HG02943 (cell line): ENCODE measurements at regions not wholly inside any gene's neighbourhood (a gene's known extent, or its start where the extent isn't known, plus 50 kb on each side); places are given as distances from the start of the nearest gene placed in this dataset.

Experiments used
- ATAC-seq: cut with Tn5 transposase; IDR thresholded peaks from one replicate; pipeline ENCODE4 v1.9.1; 2021; ENCODE audit warnings: mild to moderate bottlenecking, low read depth, moderate library complexity; ENCODE audit not compliant: unreplicated experiment

DNA sequence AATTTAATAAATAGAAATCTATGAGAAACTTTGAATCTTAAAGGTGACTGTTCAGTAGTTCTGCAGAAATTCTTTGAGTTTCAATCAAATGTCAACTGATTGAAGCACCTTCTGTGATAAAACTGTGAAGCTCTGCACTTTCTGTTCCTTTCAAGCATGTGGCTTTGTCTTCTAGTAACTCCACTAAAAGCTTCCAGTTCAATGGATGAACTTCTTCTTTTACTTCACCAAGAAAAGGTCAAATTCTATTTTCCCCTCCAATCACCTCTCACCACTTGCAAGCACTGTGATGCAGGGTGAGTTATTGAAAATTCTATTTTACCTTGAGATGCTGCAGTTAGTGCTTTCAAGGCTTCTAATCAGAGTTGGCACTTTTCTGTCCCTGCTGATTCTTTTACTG lies 515.3 kb upstream of the B3GALT2 start:
- no peak for ATAC-seq

DNA sequence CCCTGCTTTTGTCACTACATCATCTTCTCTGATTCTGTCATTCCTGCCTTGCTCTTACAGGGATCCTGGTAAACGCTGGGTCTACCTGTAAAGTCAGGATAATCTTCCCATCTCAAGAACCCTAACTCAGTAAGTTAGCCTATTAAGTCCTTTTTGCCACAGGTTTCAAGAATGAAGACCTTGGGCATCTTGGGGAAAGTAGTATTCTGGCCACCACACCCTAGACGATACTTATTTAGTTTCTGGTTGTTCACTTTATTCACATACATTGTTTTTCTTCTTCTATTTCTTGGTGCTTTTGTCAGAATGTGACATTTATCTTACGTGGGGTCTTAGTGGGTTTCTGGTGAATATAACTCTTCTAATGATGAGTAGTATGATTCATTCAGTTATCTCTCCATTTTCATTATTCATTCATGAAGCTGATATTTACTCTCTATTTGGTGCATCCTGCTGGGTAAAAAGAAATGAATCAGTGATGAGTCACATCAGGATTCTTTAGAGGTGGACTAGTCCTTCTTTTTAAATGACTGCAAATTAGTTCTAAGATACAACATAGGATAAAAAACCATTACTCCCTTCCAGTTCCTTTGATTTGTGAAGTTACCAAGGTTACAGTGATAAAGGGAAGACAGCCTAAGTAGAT lies 514.4 kb upstream of the B3GALT2 start:
- no peak for ATAC-seq

DNA sequence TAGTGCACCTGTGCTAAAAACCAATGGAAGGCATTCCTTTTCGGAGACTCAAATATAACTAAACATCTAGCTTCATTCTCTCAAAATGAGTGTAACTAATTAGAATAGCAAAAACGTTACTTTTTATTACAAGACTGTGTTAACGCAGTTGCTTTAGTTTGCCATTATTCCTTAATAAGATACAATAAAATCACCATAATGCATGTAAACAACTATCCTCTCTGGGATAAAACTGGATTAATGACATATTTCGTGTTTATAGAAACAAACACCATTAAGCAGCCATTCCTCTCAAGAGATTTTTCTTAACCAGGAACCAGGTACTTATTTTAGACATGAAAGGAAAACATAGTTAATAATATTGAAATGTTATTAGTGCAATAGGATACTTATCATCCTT lies 512.8 kb upstream of the B3GALT2 start:
- ATAC-seq = no peak

GRCh38 chr1:193697776-193698175 lies 511.4 kb upstream of the B3GALT2 start:
- no peak for ATAC-seq

DNA sequence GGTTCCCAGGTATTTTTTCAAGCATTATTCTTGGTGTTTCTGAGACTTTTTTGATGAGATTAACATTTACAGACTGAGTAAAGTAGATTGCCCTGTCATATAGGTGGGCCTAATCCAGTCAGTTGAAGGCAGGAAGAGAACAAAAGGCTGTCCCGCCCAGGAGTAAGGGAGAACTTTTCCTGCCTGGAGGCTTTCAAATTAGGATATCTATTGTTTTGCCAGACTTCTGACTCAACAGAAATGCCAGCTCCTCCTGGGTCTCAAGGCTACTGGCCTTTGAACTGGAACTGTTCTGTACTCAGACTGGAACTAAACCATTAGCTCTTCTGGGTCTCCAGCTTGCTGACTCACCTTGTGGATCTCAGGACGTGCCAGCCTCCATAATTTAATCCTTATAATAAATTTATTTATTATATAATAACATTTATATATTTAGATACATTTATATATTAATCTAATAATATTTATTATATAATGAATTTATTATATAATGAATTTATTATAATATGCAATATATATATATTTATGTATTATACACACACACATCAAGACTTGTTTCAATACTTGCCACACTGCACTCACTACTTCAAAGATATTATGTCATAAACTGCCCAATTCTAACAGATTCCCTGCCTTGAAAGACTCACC lies 510.8 kb upstream of the B3GALT2 start:
- ATAC-seq = no peak

- no peak for ATAC-seq
Measured at GRCh38 chr1:193694741-193695140, 508.3 kb upstream of the B3GALT2 start.

DNA sequence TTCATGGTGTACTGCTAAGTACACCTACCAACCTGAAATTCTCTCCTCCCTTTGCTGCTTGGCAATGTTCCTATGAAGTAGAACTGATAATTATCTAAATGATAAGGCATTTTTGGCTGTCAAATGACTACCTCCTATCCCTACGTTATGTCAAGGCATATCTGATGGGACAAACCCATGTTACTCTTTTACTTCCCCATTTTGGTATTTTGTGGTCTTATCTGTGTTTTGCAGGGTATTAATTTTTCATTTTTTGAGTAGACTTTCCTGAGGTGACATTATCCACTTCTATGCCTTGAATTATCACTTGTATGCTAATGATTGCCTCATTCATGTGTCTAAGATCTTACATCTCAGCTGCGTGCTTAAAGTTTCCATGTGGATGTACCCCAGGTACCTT lies 499.6 kb upstream of the B3GALT2 start:
- ATAC-seq = no peak

GRCh38 chr1:193681422-193681821 lies 495.0 kb upstream of the B3GALT2 start:
- ATAC-seq = no peak

DNA sequence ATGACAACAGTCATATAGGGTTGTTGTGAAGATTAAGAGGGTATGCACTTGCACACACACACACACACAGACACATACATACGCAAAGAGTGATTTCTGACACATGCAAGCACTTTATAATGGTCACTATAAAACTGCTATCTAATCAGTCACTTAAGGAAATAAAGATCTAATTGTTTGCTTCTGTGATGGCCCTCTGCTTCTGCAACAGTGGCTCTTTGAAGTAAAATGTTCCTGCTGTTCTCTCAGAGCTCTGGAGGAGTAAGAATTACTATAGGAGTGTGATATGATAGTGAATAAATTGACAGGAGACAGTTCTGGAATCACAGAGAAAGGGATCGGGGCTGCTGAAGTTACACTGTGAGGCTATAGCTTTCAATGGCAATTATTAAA lies 494.5 kb upstream of the B3GALT2 start:
- ATAC-seq = no peak

DNA sequence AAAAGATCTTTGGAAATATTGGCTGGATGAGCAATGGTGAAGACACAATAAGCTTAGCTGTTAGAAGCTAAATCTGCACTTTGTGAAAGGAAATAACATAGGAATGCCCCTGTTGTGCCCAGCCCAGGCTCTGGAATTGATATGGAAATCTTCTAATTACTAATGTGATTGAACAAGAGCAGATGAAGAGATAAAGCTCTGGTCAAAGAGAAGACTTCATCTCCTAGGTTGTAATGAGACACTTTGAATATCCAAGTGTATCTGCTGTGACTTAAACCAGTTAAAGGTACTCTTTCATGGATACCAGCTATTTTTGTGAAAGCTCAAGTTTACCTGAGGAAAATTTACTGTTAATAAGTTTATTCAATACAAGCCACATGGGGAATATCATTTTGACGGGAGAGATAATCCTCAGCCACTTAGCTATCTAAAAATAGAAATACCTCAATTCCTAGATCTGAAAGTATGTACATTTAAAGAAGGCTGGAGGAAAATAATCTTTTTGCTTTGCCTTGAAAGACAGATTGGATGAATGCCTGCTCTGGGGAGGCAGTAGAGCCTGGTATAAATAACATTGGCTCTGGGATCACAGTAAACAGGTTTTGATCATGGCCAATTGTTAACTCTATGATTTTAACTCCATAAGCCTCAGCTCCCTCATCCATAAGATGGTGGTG lies 494.0 kb upstream of the B3GALT2 start:
- no peak for ATAC-seq

- ATAC-seq = no peak
Measured at GRCh38 chr1:193677874-193678273, 491.5 kb upstream of the B3GALT2 start.

DNA sequence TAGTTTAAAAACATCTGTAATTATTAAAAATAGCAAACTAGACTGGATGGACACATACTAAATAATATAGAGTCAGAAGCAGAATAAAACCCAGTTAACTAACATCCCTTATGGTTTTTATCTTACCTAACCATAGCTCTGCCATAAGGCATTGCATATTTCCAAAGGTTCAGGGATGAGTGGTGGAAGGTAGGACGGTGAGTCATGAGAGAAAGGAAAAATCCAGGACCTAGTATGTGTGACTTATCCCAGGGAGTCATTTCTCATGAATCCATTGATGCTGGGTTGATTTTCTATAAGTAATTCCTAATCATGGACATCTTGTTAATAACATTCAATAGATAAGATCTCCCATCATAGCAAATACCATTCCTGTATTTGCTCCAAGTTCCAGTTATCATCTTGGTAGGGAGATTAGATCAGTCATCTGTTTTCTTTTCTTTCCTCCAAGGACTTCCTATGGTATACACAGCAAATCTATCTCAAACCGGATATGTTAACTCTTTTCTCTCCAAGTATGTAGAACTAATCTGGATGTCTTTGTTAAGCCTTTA lies 490.7 kb upstream of the B3GALT2 start:
- no peak for ATAC-seq

DNA sequence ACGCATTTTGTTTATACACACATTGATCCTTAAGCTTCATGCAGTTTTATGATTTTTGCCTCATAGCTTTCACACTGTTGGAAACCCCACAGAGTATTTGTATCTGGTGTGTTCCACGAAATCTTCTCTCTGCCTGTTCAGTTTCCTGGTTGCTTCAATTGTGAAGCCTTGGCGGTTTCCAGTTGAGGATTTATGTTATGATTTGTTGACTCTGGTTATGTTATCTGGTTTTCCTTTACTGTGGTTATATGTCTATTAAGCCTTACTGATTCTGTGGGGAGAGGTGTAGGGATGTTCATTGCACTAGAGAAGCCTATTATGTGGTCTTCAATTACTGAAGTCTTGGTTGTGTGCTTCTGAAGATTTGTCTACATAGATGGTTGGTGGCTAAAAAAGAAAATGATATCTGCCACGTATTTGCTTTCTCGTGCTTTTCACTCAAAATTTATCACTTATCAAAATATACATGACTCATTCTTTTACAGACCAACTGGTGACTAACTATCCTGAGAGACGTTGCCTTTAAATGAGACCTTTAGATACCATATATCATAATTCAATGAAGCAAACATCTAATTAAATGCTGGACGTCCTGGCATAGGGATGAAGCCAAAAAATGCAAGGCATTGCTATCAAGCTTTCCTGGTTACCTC lies 488.0 kb upstream of the B3GALT2 start:
- ATAC-seq = no peak

DNA sequence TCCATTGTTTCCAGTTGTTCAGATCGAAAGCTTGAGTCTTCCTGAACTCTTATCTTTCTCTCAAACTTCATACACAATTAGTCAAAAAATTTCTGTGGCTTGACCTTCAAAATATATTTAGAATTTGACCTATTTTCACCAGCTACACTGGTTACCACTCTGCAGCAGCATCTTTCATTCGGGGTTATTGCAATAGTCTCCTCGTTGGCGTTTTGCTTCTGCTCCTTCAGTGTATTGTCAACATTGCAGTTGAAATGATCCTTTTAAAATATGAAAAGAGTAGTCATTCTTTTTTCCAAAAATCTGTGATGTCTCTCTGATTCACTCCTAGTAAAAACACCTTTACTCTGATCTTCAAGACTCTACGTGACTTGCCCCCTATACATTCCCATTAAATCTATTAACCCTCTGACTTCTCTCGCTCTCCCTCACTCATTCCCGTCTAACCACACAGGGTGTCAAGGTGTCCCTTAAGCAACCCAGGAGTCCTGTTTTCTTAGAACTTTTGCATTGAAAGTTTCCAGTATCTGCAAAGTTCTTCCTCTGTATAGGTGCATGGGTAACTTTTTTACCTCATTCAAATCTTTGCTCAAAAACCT lies 480.2 kb upstream of the B3GALT2 start:
- no peak for ATAC-seq

DNA sequence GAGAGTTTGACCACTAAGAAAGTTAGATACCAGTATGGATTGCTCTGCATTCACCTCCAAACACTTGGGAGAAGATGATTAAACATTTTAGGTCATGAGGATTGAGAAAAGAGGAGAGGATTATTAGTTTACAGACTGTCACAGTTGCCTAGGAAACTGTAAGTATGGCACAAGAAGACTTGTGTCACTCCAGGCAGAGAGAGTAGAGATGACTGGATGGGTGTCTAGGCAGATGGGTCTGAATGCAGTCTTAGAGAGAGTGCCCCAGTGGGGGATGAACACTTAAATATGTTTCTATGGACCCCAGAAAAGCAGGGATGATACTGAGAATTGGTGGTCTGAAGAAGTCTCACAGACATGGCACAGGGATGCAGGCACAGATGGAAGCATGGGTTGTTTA lies 477.6 kb upstream of the B3GALT2 start:
- ATAC-seq = no peak

DNA sequence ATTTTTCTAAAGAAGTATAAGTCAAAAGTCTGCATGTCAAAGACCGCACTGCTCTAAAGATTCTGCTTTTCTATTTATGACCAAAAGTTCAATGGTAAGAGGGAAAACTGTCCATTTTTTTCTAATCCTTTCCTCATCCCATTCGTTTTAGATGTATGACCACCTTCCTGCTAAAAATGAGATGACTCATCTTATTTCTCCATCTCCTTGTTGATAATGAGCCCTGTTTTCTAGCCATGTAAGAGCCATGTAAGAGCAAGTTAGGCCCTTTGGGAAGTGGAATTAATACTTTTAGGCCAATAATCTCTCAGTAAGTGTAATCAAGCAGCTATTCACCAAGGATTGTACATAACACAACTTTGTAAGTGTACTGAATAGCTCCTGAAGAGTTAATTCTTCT lies 475.6 kb upstream of the B3GALT2 start:
- no peak for ATAC-seq

DNA sequence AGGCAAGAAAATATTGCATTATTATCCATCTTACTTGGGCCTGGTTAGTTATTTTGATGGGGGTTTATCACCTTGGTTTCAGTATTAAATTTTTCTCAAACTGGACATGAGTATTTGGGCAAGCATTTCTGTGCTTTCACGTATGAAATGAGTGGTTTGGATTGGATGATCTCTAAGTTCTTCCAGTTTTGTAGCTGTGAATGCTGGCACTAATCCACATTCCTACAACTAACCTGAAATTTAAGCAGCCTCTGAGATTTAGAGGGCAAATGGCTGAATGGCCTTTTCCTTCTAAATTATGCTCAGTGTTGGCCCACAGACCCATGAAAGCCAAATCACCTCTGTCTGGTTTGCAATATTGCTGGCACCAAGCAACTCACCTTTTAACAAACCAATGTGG lies 475.0 kb upstream of the B3GALT2 start:
- ATAC-seq = no peak

DNA sequence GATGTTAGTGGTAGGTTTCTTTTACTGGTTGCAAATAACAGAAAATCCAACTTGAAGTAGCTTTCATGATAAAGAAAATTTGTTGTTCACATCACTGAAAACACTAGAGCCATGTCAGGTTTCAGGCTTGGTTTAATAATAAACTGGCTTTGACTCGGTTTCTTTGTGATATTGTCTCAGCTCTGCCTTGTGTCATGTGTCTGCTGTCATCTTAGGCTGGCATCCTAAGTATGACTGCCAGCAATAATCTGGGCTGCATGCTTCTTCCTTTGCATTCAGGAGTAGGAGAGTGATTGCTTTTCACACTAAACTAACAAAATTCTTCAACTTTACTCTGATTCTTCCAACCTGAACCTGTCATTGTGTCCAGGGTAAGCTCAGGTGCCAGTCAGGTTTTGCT lies 474.0 kb upstream of the B3GALT2 start:
- ATAC-seq = no peak

- ATAC-seq = no peak
Measured at GRCh38 chr1:193658691-193659090, 472.3 kb upstream of the B3GALT2 start.

DNA sequence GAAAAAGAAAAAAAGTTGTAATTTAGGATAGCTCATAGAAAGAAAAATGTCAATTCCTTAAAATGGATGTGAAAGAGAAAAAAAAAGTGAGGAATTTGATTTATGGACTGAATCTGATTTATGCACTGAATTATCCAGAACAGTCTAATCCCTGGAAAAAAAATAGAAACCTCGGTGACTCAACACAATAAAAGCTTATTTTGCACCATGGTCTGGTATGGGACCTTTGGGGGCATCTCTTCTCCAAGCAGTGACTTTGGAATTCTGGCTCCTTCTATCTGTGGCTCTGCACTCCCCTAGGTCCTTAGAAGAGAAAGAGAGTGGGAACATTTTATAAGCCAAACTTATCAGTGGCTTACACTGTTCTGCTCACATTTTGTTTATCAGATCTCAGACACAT lies 471.7 kb upstream of the B3GALT2 start:
- no peak for ATAC-seq

DNA sequence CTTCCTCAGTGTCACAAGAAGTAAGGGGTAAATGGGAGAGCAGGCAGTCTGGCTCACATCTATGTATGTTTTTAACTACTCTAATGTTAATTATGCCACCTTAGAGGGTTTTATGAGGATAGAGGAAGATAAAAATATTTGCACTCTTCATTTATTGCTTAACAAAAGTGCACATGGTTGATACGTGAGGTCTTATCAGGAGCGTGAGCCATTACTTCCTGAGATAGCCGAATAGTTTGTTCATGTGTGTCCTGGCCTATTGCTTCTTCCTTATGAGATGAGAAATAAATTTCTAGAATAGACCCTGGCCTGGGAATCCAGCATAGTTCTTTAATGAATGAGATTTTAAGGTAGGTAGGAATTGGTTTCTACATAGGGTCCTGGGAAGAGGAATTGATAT lies 471.1 kb upstream of the B3GALT2 start:
- no peak for ATAC-seq
